HFF-Myc (cell line): ENCODE measurements at regions not wholly inside any gene's neighbourhood (a gene's known extent, or its start where the extent isn't known, plus 50 kb on each side); places are given as distances from the start of the nearest gene placed in this dataset.

Source experiments
- DNase-seq: peaks from one replicate; pipeline ENCODE4 v3.0.0-alpha.2; 2011; ENCODE audit warnings: low read depth; ENCODE audit errors: extremely low read depth
- H3K4me3 ChIP-seq: replicated peaks from 2 replicates; pipeline ENCODE4 v1.5.1; 2011; ENCODE audit warnings: low read depth, mild to moderate bottlenecking, control low read depth, low read length
- CTCF ChIP-seq: IDR thresholded peaks from 2 replicates; pipeline ENCODE4 v1.5.1; 2012; ENCODE audit warnings: mild to moderate bottlenecking, low read depth, low read length, control low read depth; ENCODE audit errors: missing control alignments

GRCh38 chr2:123164216-123164615 lies 860.9 kb upstream of the CNTNAP5 start:
- DNase-seq, result no peak
- H3K4me3 ChIP-seq, result no peak overlapping the region
- TF ChIP-seq CTCF, result no peak

GRCh38 chr2:123165616-123166015 lies 859.5 kb upstream of the CNTNAP5 start:
- no peak for TF ChIP-seq CTCF
- DNase-seq, result no peak
- H3K4me3 ChIP-seq, result no peak overlapping the region

- no peak for TF ChIP-seq CTCF
- no peak overlapping the region for H3K4me3 ChIP-seq
- DNase-seq, result no peak
These were observed 845.6 kb upstream of the CNTNAP5 start for GRCh38 chr2:123179526-123179925.

DNA sequence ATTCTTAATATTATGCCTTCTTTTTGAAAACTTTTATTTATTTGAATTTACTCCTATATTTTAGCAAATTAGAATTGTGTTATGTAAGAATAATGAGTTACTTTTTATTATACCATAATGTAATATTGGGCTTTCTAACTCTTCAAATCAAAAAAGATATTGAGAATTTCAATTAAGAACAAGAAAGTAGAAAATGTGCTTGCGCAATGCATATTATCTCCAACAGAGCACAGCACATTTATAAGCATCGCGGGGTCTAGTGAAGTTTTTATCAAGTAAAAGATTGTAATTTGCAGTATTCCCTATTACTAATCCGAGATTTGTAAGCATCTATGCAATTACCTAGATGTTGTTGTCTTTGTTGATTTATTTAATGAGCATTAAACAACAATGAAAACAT lies 829.1 kb upstream of the CNTNAP5 start:
- no peak overlapping the region for H3K4me3 ChIP-seq
- DNase-seq, result no peak
- TF ChIP-seq CTCF, result no peak

- DNase-seq, result no peak
- no peak for TF ChIP-seq CTCF
- H3K4me3 ChIP-seq, result no peak overlapping the region
These were observed 825.1 kb upstream of the CNTNAP5 start for GRCh38 chr2:123200035-123200434.

DNA sequence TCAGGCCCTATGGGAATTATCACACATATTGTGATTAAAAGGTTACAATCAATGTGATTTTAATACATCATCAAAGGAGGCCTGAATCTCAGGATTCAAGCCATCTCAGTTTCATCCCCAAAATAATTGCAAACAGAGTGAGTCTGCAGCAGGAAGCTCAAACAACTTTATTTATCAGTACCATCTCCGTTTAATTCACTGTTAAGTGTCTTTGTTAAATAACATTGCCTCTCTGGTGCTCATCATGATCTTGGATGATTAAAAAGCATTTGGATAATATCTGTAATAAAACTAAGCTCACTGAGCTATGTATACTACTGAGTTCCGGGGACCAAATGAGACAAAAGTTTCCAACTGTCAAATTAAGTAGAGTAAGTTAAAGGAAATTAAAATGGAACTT lies 817.8 kb upstream of the CNTNAP5 start:
- DNase-seq, result no peak
- no peak for TF ChIP-seq CTCF
- H3K4me3 ChIP-seq, result no peak overlapping the region

DNA sequence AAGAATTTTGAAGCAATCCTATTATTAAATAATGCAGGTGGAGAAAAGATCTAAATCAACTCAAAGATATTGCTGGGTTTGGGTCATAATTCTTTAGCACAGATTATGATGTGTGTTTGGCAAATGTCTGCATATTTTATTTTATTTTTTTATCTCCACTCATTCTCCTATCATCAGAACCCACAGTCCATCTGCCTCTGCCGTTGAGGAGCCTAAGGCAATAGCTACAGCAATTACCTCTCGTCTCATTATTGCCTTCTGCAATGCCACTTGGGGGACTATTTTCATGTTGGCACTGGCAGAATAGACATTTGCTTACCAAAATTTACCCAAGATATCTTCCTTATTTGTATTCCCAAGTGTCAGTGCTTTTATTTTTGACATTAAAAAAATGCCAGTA lies 815.9 kb upstream of the CNTNAP5 start:
- no peak overlapping the region for H3K4me3 ChIP-seq
- DNase-seq, result no peak
- no peak for TF ChIP-seq CTCF
